Lung (tissue), 11 donors: ENCODE measurements at regions not wholly inside any gene's neighbourhood (a gene's known extent, or its start where the extent isn't known, plus 50 kb on each side); places are given as distances from the start of the nearest gene placed in this dataset.

Source experiments
- ATAC-seq: fragments of 200-7000 bp; cut with Tn5 transposase; one replicate; pipeline ENCODE4 v1.9.1; 2020; ENCODE audit warnings: moderate number of reproducible peaks; ENCODE audit not compliant: insufficient read depth, low FRiP score
- DNase-seq, 3 donors: peaks; one replicate each; pipeline ENCODE4 v3.0.0-alpha.2; 2013 to 2017
- H3K27ac ChIP-seq, 2 donors: one replicate each; pipeline ENCODE4 v1.5.1; 2013; ENCODE audit warnings: mild to moderate bottlenecking in 2 of 2, moderate library complexity in 2 of 2, control low read depth in 1 of 2, inconsistent platforms in 1 of 2, low read depth in 1 of 2, low read length in 1 of 2
- H3K27me3 ChIP-seq, 3 donors: one replicate each; pipeline ENCODE4 v1.5.1; 2013; ENCODE audit warnings: low read length in 2 of 3; ENCODE audit not compliant: control insufficient read depth in 3 of 3, insufficient read depth in 3 of 3
- H3K36me3 ChIP-seq, 4 donors: one replicate each; pipeline ENCODE4 v1.5.1; 2013; ENCODE audit warnings: low read length in 4 of 4, mild to moderate bottlenecking in 1 of 4, moderate library complexity in 1 of 4; ENCODE audit not compliant: control insufficient read depth in 4 of 4, insufficient read depth in 4 of 4
- H3K4me1 ChIP-seq, 5 donors: one replicate each; pipeline ENCODE4 v1.5.1; 2013; ENCODE audit warnings: low read length in 5 of 5, mild to moderate bottlenecking in 2 of 5, moderate library complexity in 1 of 5; ENCODE audit not compliant: control insufficient read depth in 5 of 5, insufficient read depth in 5 of 5
- H3K4me3 ChIP-seq: one replicate; pipeline ENCODE4 v1.5.1; 2013; ENCODE audit warnings: mild to moderate bottlenecking, control low read depth, moderate library complexity
- H3K9ac ChIP-seq, 2 donors: one replicate each; pipeline ENCODE4 v1.5.1; 2013; ENCODE audit warnings: low read length in 2 of 2, control low read depth in 1 of 2; ENCODE audit not compliant: insufficient read depth in 1 of 2
- H3K9me3 ChIP-seq, 4 donors: one replicate each; pipeline ENCODE4 v1.5.1; 2013; ENCODE audit warnings: low read length in 3 of 4, mild to moderate bottlenecking in 1 of 4, moderate library complexity in 1 of 4; ENCODE audit not compliant: control insufficient read depth in 4 of 4, insufficient read depth in 3 of 4
- CTCF ChIP-seq: IDR thresholded peaks from 2 replicates; pipeline ENCODE4 v1.5.1; 2012; ENCODE audit warnings: mild to moderate bottlenecking; ENCODE audit errors: control extremely low read depth, extremely low read depth
- WGBS, 2 donors: extraction: QIAGEN DNeasy Blood & Tissue Kit; methylation state at CpG; one replicate each; pipeline ENCODE4 v1.1.7; 2013; 5-methylcytosine and 5-hydroxymethylcytosine counted together
- donor health status: control.
- donor health status: control.
- donor health status: Bipolar disorder and iron deficiency.
- donor health status: healthy.
- donor health status: DM: yes; HTN: yes; CAD: no.

- no peaks in the 10 kb centered on the region for H3K4me1 ChIP-seq
- no peaks in the 10 kb centered on the region for H3K27me3 ChIP-seq
- no peak for ATAC-seq
- no peak overlapping the region for H3K4me3 ChIP-seq
- WGBS, 2 donors = 71 to 79% methylated on average over 3 of the region's 3 CpGs
- no peak overlapping the region for H3K27ac ChIP-seq
- no peaks in the 10 kb centered on the region for H3K36me3 ChIP-seq
- no peak for DNase-seq
- TF ChIP-seq CTCF = no peak
- peaks cover 0 to 2% (median 0%) of the 10 kb centered on the region in 4 donors for H3K9me3 ChIP-seq
- H3K9ac ChIP-seq = no peak overlapping the region
Measured at GRCh38 chr14:46091819-46092218, 559.8 kb downstream of the RPL10L start.

GRCh38 chr14:46087604-46088003 lies 564.0 kb downstream of the RPL10L start:
- no peak overlapping the region for H3K9ac ChIP-seq
- ATAC-seq (no peak), DNase-seq (no peak)
- no peak overlapping the region for H3K27ac ChIP-seq
- H3K4me3 ChIP-seq = no peak overlapping the region
- no peak for TF ChIP-seq CTCF
- H3K36me3 ChIP-seq = no peaks in the 10 kb centered on the region
- WGBS, 2 donors = 75 to 80% methylated on average over 2 of the region's 2 CpGs
- no peaks in the 10 kb centered on the region for H3K27me3 ChIP-seq
- H3K9me3 ChIP-seq = peaks cover 0 to 2% (median 0%) of the 10 kb centered on the region in 4 donors
- no peaks in the 10 kb centered on the region for H3K4me1 ChIP-seq

- Histone ChIP-seq H3K4me1 (no peaks in the 10 kb centered on the region), H3K27ac (no peak overlapping the region), H3K27me3 (no peaks in the 10 kb centered on the region), H3K9ac (no peak overlapping the region), H3K36me3 (no peaks in the 10 kb centered on the region), H3K9me3 (no peaks in the 10 kb centered on the region), H3K4me3 (no peak overlapping the region)
- WGBS, 2 donors = 82 to 84% methylated on average over 2 of the region's 2 CpGs
- TF ChIP-seq CTCF = no peak
- DNase-seq (no peak), ATAC-seq (no peak)
Measured at GRCh38 chr14:46074061-46074460, 577.5 kb downstream of the RPL10L start.

GRCh38 chr14:46063872-46064271 lies 587.7 kb downstream of the RPL10L start:
- DNase-seq = no peak
- no peak overlapping the region for H3K4me3 ChIP-seq

More at GRCh38 chr14:46063872-46064271, 587.7 kb downstream of the RPL10L start:
- Histone ChIP-seq H3K27me3 (no peaks in the 10 kb centered on the region), H3K27ac (no peak overlapping the region), H3K4me1 (no peaks in the 10 kb centered on the region), H3K9ac (no peak overlapping the region), H3K9me3 (no peaks in the 10 kb centered on the region), H3K36me3 (no peaks in the 10 kb centered on the region)
- no peak for ATAC-seq
- 82 to 87% methylated on average over 10 of the region's 10 CpGs for WGBS, 2 donors
- no peak for TF ChIP-seq CTCF
